AG08396 (cell line): ENCODE measurements at regions not wholly inside any gene's neighbourhood (a gene's known extent, or its start where the extent isn't known, plus 50 kb on each side); places are given as distances from the start of the nearest gene placed in this dataset.

Experiments used
- DNase-seq: peaks from one replicate; pipeline ENCODE4 v3.0.0; 2012; ENCODE audit warnings: low spot score, mixed read lengths

DNA sequence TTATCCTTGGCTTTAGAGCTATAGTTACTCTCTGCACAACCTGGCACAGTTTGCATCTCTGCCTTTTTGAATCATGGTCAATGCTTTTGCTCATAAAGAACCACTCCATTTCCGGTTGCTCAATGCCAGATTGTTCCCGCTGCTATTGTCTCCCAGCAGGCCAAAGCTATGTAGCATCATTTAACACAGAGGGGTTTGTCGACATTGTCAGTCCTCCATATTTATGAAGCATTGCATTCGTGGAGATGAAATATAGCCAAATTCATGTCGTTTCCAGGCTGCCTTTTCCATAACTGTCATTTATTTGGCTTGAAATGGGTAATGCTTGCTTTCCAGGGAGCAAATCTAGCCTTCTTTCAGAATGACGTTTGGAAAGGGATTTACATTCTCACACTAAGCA, 598.8 kb downstream of the EPHA7 start:
- DNase-seq: no peak

GRCh38 chr6:92810913-92811312, 608.4 kb downstream of the EPHA7 start:
- no peak for DNase-seq

GRCh38 chr6:92806254-92806653, 613.1 kb downstream of the EPHA7 start:
- no peak for DNase-seq

GRCh38 chr6:92791403-92791802, 628.0 kb downstream of the EPHA7 start:
- no peak for DNase-seq

GRCh38 chr6:92790381-92790780, 629.0 kb downstream of the EPHA7 start:
- no peak for DNase-seq

DNA sequence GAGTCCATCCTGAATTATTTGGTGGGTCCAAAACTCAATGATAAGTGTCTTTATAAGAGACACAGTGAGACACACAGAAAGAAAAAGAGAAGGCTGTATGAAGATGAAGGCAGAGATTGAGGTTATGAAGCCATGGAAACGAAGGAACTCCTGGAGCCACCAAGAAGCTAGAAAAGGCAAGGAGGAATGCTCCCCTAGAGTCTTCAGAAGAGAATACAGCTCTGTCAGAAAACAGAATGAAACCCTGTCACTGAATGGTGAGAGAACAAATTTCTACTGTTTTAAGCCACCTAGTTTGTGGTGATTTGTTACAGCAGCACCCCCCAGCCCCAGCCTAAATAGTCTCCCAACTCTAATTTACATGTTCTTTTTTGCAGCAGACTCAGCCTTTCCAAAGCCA, 635.1 kb downstream of the EPHA7 start:
- DNase-seq: no peak

- no peak for DNase-seq
Observed at GRCh38 chr6:92779746-92780145, 639.6 kb downstream of the EPHA7 start.

GRCh38 chr6:92777146-92777740, 642.1 kb downstream of the EPHA7 start:
- DNase-seq: no peak

- DNase-seq: no peak
Observed at GRCh38 chr6:92770540-92770939, 648.8 kb downstream of the EPHA7 start.

GRCh38 chr6:92767101-92767500, 652.3 kb downstream of the EPHA7 start:
- no peak for DNase-seq

GRCh38 chr6:92763680-92764079, 655.7 kb downstream of the EPHA7 start:
- no peak for DNase-seq

GRCh38 chr6:92763274-92763584, 656.1 kb downstream of the EPHA7 start:
- DNase-seq: no peak

DNA sequence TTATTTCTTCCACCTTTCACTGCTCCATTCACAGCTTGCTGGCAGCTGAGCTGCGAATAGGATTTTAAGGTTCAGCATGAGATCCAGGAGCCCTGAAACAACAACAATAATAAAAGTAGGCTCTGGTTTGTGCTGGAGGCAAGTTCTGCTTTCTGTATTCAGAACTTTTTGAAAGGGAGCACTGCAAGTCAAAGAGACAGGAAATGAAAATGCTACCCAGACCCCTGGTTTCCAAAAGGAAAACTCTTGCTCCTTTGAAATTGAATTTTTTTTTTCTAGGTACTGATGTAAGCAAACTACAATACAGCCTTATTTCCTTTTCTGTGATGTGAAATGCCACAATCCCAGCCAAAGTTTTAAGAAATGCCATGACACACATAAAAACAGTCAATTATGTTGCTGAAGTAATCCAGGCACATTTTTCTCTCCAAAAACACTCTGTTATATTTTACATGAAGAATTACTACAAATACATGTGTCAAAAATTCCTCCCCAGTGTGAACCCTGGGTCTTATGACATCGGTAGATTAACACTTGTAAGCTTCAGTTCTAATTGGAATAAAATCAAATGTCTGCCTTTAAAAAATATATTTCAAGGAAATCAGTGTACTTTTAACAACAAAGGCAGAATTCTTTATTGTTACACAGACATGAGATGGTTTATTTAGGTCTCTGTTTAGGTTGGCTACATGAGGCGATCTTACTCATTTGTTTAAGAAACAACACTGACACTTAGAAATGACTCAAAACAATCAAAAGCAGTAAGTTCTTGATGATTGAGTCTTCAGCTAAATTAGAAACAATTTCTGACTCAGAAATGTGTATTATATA, 656.7 kb downstream of the EPHA7 start:
- DNase-seq: no peak

DNA sequence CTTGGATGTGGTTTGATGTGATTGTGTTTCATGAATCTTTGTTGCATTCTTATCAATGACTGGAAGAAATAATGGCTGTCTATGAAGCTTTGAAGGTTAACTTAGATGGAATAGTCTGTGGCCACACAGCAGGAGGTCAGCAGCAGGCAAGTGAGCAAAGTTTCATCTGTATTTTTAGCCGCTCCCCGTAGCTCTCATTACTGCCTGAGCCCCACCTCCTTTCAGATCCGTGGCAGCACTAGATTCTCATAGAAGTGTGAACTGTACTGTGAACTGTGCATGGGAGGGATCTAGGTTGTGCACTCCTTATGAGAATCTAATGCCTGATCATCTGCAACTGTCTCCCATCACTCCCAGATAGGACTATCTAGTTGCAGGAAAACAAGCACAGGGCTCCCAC, 660.2 kb downstream of the EPHA7 start:
- no peak for DNase-seq

GRCh38 chr6:92757925-92758324, 661.4 kb downstream of the EPHA7 start:
- no peak for DNase-seq

DNA sequence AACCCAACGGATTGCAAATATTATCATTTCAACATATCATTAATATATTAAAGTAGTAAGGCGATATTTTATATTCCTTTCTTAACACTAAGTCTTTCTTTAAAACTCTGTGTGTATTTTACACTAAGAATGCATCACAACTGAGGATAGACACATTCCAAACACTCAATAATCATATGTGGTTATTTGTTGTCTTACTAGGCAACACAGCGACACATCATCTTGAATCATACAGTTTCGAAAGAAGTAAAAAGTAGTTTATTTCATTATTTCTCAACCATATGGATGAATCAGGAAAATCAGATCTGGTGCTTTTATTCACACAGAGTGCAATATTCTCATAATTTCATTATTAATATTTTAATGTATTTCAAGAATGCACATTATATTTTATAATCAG, 662.4 kb downstream of the EPHA7 start:
- no peak for DNase-seq

DNA sequence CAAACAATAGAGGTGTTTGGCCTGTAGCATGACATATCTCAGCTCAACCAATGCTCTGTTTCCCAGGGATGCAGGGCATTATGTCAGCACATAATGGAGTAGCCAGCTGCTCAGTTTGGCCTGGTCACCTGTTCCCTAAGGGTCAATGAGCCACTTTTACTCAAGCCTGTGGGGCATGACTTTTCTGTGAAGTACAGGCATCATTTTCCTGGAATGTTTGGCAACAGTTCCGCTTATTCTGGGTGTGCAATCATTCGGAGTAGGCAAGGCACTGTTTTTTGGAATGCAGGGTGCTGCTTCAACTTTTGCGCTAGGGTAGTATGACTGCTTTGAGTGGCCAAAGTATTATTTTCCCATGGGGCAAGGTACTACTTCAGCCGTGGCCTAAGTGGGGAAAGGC, 665.4 kb downstream of the EPHA7 start:
- no peak for DNase-seq

GRCh38 chr6:92752114-92752513, 667.2 kb downstream of the EPHA7 start:
- no peak for DNase-seq

DNA sequence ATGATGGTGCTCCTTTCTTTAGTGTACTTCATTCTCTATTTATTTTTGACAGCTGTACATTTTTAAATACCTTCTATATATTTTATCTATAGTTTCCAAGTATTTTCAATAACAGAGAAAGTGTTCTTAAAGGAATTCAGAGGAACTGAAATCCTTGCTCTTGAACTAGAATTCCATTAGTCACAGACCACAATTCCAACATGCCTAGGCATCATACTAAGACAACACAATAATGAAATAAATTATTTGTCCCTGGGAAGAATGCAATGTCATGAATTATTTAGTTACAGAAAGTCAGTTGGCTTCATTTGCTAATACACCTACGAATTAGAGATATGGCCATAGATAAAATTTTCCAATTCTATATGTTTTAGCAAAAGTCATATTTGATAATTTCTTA, 671.2 kb downstream of the EPHA7 start:
- no peak for DNase-seq

GRCh38 chr6:92737983-92738382, 681.4 kb downstream of the EPHA7 start:
- no peak for DNase-seq

GRCh38 chr6:92723390-92723931, 695.9 kb downstream of the EPHA7 start:
- DNase-seq: no peak

- DNase-seq: no peak
Observed at GRCh38 chr6:92719773-92720172, 699.6 kb downstream of the EPHA7 start.

- DNase-seq: no peak
Observed at GRCh38 chr6:92716638-92717037, 702.7 kb downstream of the EPHA7 start.

- DNase-seq: no peak
Observed at GRCh38 chr6:92715991-92716390, 703.4 kb downstream of the EPHA7 start.
